ENCODE measurements at regions not wholly inside any gene's neighbourhood (a gene's known extent, or its start where the extent isn't known, plus 50 kb on each side); places are given as distances from the start of the nearest gene placed in this dataset.
A peak's percentile ranks its signal among the peaks of the same experiment; 100 is the strongest.
"Not testable (repeated sequence)": the region's sequence is repeated elsewhere in the genome, so short reads cannot be mapped to it uniquely, and the experiment has no call there.

DNA sequence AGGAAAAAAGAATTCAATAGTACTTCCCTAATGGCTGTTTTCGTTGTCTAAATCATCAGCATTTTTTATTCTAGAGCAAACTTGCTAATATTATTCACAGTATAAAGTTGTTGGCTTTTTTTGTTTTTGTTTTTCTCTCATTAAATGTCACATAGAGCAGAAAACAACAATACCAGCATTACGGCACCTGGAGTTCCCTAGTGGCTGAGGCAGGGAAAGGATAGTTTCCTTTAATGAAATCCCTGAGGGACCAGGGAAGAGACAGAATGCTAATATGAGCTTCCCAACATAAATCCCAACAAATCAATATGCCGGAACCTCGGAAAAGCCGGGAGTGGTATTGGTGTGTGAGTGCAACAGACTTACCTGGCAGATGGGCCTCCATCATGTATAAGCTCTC is 235.2 kb upstream of the ASCC3 start:
- DNase-seq, result no peak

DNA sequence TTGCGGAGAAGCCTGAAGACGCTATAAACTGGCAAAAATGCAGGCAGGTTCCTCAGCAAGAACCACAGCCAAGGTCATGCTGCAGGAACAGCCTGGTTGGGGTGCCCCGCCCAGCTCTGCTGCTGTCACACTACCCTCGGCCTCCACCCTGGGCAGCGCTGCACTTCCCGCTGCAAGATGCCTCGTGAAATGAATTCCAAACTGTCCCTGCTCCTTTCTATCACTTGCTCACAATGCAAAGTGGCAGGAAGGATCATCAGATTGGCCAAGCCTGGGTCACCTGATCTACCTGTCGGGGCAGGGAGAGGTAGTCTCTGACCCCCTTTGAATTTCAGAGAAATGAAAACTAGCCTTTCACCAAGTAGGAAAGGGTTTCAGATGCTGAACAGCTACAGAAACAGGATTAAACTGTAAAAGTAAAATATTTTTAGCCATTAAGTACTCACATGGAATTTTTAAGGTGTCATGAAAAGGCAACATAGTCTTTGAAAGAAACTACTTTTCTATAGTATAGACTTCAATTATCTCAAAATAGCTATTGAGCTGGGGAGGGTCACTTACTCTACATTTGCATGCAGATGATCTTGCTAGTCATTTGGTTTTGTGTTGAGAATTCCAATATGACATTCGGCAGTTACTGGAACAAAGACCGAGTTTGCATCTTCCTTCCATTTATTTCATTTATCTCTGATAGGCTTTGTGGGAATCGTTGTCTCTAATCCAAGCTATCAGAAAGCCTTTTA is 236.4 kb upstream of the ASCC3 start:
- DNase-seq, result no peak

DNA sequence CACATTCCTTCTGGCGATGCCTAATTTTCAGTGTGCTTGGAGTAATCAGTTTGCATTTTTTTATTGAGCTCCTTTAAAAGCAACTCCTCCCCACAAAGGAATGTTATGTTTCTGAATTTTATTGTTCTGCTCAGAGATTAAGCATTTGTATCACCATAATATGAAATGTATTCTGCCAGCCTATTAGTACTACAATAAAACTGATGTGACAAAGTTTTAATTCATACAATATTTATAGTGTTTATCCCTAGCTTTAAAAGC is 236.9 kb upstream of the ASCC3 start:
- DNase-seq, result no peak

DNA sequence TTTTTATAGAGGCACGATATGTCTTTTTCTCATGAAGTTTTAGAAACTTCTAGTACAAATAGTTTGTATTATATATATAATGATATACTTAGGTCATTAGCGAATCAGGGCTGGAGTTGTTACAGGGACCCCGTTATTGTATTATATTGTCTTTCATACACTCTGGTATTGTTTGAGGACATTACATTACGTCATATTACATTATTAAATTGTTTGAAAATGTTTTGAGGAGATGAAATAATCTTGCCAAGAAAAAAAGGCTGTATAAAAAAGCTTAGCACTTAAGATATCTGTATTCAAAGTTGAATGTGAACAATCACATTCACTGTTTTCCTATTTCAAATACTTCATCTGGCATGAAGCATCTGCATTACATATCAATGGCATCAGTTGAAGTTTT is 239.6 kb upstream of the ASCC3 start:
- no peak for DNase-seq

DNA sequence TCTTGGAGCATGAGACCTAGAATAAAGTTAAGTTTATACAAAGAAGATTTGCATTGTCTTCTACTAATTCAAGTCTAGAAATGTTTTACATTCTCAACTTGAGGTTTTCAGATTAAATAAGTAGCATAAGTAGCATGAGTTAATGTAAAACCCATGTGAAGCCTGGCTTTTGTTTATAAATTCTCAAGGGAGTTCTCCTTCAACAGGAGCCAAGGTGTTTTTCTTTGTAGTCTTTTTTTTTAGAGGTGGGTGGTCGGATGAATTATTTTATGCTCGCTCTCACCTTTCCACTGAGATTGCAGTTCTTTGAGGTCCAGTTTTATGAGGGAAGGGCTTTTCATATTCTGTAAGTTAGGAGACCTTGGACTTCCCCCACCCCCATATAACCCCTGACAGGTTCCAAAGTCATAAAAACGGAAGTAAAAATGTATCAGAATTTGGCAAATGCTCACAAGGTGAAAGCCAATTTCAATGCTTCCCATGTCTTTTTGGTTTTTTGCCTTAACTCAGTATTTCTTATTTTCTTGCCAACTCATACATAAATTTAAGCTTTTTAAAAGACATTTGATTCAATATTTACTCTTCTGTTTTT is 244.3 kb upstream of the ASCC3 start:
- DNase-seq, result no peak

DNA sequence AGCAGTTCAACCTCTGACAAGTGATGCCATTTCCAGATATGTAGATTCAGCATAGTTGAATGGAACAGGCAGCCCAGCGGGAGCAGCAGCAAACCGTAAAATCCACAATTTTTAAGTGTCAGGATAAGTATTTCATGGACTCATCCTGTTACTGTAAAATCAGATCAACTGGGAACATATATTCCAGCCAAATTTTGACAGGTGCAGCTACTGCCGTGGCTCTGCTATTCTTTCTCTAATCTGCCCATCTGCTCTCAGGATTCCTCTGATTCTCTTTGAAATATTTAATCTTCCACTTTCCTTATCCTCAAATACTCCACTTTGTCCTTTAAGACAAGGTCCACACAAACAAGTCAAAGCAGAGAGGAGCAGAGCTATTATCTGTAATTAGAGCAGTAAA is 245.4 kb upstream of the ASCC3 start:
- DNase-seq, result peak in 1 of 2 experiments; percentile 12

DNA sequence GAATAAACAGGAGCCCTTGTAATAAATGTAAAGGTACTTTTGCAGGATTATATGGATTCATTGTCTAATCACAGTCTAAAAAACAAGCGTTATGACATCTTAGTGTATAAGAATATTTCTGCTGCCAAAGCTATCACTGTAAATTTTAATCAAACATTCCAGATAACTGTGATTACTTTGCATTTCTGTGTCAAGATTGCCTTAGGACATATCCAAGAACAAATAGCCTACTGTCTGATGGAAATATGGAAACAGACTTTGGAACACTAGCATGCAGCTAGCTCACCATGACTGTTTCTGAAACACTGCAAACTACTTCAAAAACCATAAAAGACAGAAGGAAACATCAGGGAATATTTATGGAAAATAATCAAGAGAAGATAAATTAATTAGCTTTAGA is 248.7 kb upstream of the ASCC3 start:
- DNase-seq, result no peak

DNA sequence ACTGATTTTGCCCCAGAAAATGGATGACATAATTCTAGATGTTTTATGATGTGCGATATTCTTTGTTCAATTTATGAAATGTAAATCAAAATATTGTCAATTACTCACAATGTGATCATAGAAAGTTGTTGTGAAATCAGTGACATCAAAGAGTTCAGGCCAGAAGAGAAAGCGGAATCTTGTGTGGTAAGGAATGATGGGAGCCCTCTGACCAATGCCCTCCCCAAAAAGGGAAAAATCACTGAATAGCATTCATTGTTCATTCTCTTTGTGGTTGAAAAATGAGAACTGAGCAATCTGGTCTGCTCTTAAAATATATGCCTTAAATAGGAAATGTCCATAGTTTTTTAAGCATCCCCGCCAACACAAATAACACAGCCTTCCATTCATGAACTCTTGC is 247.1 kb upstream of the GRIK2 start:
- no peak for DNase-seq

DNA sequence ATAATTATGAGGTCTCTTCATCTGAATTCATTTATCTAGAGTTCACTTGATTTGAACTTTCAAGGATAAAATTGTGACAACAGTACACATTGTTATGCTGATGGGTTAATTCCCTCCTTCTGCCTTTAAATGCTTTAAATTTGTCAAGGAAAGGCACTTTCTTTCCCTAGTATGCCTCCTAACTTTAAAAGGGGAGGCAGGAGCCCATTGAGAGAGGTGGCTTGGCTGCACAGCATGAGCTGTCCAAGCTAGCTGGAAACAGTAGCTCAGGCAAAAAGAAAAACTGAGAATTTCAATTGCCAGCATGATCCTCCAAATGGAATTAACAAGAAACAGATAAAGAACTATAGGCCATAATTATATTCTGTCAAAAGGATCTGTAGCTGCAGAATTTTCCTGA is 243.3 kb upstream of the GRIK2 start:
- no peak for DNase-seq

DNA sequence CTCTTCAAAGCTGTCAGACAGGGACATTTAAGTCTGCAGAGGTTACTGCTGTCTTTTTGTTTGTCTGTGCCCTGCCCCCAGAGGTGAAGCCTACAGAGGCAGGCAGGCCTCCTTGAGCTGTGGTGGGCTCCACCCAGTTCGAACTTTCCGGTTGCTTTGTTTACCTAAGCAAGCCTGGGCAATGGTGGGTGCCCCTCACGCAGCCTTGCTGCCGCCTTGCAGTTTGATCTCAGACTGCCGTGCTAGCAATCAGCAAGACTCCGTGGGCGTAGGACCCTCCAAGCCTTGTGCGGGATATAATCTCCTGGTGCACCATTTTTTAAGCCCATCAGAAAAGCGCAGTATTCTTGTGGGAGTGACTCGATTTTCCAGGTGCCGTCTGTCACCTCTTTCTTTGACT is 235.9 kb upstream of the GRIK2 start:
- DNase-seq, result not testable (repeated sequence)

DNA sequence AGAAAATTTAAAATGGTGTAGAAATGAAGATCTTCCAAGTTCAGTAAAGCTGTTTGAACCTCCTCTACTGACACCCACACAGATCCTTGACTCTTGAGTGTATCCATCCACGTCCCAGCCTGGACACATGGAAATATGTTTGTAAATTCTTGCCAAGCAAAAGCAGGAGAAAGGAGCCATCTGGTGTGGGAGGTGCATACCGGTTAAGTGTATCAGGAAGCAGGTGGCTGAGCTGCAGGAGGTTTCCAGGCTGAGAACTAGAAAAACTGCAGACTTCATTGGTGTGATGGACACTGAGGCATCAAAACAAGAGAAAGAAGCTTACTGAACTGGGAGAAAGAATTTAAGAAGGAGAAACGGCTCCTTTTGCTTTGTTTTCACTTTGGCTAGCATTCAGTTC is 229.9 kb upstream of the GRIK2 start:
- peak in 1 of 2 experiments; percentile 86 for DNase-seq

DNA sequence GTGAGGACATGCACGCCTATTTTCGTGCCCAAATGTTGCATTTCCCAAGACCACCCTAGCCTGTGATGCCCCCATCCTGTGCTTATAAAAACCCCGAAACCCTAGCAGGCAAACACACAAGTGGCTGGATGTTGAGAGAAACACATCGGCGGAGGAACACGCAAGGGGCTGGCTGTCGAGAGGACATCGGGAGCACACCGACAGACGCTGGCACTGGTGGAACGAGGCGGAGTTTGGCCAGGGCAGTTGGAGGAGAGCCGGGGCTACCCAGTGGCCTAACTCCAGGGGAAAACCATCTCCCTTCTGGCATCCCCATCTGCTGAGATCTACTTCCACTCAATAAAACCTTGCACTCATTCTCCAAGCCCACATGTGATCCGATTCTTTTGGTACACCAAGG is 225.9 kb upstream of the GRIK2 start:
- peak in 1 of 2 experiments; percentile 56 for DNase-seq

DNA sequence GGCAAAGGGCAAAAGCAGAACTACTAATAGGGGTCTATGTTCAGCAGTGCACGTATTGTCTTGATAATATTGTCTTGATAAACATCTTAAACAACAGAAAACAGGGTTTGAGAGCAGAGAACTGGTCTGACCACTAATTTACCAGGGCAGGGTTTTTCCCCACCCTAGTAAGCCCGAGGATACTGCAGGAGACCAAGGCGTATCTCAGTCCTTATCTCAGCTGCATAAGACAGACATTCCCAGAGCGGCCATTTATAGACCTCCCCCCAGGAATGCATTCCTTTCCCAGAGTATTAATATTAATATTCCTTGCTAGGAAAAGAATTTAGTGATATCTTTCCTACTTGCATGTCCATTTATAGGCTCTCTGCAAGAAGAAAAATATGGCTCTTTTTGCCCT is 222.5 kb upstream of the GRIK2 start:
- DNase-seq, result not testable (repeated sequence)

DNA sequence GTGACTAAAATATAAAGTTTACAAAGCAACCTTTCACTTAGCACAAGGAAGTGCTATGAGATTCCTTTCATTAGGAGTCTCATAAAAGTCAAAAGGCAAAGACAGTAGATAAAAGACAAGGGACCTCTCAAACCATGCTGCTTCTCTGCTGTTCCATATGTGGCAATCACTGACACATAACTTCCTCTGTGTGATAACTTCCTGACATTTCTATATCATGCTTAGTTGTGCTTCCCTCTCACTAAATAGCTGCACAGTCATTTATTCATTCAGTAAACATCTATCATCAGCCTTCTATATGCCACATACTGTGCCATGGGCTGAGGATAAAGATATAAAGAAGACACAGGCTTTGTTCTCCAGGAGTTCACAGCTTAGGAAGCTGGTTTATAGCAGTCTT is 214.8 kb upstream of the GRIK2 start:
- DNase-seq, result no peak

DNA sequence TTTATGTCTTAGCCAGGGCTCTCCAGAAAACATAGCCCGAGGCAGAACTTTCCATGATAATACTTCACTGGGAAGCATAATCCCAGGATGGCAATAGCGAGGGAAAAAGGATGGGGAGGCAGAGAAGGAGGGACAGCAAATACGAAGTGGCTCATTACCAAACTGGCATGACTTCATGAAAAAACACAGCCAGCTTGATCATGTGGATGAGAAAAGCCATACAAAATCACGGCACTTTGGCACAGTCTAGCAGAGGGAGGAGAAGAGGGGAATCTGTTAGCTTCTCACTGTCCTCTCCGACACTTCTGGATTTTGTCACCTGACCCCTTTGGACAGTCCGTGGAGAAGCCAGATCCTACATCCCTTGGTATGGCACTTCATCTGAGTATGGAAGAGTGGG is 212.5 kb upstream of the GRIK2 start:
- peak in 1 of 2 experiments; percentile 8 for DNase-seq

DNA sequence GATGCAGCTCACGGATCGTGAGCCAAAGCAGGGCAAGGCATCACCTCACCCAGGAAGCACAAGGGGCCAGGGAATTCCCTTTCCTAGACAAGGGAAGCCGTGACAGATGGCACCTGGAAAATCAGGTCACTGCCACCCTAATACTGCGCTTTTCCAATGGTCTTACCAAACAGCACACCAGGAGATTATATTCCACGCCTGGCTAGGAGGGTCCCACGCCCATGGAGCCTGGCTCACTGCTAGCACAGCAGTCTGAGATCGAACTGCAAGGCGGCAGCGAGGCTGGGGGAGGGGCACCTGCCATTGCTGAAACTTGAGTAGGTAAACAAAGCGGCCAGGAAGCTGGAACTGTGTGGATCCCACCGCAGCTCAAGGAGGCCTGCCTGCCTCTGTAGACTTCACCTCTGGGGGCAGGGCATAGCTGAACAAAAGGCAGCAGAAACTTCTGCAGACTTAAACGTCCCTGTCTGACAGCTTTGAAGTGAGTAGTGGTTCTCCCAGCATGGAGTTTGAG is 205.2 kb upstream of the GRIK2 start:
- not testable (repeated sequence) for DNase-seq

DNA sequence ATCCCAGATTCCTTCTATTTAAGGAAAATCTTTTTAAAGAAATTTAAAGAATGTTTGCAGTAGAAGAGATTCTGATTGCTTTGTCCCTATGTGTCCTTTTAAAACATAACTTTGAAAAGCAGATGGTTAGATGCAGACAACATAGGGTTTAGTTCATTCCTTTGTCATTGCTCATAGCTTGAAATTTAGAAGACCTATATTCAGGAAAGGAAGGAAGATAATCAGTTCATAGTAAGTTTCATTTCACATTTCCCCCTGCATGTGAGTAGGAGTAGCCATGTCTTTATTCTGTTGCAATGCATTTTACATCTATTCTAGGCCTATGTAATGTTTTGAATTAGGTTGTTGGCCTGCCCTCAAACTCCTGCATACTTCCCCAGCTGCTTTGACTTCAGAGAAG is 197.9 kb upstream of the GRIK2 start:
- no peak for DNase-seq

DNA sequence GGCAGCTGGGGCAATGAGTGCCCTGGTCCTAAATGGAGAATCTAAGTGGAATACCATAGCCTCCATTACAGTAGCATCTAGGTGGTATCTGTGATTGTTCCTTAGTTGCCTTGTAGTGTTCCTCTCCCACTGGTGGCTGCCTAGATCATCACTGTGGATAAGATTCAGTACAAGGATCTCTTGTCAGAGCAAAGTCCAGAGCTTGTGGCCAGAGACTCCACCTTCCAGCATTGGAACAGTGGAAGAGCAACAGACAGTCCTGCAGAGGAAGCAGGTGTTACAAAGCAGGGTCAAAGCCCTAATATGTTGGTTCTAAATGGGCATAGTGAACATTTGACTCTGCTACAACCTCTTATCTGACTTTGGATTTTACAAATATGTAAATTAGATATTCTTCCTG is 194.1 kb upstream of the GRIK2 start:
- DNase-seq, result no peak

DNA sequence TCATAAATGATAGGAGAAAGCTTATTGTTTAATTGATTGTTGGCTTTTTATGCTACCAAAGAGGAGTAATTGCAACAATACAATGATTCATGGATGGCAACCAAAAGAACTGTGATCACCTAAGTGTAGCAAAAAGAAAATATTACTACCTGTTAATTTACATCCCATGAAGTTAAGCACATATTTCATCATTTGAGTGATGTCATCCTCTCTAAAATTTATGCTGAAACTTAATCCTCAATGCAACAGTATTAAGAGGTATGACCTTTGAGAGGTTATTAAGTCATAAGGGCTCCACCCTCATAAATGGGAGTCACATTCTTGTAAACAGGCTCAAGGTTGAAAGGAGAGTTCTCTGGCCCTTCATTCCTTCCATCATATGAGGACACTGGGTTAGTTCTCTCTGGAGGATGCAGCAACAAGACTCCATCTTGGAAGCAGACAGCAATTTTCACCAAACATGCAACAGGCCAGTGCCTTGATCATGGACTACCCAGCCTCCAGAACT is 190.6 kb upstream of the GRIK2 start:
- DNase-seq, result no peak

DNA sequence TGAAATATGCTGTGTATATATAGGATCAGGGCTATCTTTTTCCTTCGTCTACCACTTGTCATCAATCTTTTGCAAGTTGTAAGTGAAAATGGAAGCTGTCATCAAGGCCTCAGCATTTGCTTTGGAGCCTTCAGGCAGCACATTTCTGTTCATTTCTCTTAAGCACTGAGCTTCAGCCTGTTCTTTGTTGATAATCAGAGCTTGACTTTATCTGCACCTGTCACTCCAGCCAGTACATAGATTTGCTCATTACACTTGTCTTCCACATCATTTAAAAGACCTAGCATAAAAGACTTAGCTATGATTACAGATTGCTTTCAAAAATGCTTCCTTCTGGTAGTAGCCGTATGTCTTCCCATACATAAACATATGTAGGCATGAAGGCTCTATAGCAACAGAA is 189.8 kb upstream of the GRIK2 start:
- DNase-seq, result no peak

DNA sequence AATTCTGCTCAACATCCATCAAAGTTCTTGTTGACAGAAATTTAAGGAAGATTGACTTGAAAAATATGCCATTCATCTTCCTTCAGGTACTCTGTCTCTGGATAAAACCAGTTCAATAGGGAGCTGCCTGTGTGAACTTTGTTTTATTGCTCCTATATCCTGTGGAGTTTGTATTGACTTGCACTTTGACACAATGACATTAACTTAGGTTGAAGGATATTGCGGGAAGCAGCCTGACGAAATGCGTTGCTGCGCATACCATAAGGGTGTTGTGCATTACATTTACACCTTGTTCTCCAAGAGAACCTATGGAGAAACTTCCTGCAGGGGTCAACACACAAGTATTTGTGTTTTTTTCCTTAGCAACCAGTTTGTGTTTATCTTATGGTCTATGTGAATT is 185.4 kb upstream of the GRIK2 start:
- no peak for DNase-seq

DNA sequence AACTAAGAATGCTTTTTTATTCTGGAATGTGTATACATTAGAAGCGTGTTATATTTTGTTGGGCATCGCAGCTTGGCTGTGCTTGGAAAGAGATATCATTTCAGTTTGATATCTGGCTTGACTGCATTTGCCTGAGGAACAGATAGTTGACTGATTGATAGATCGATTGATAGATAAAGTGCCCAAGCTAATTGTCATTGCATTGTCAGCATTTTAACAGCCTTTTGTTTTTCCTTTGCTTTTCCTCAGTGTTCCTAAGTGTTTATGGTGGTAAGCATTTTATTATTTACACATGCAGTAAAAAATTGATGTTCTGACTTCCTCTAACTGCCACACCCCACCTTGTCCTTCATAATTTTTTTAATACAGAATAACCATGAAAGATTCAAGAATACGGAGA is 180.9 kb upstream of the GRIK2 start:
- DNase-seq, result no peak

DNA sequence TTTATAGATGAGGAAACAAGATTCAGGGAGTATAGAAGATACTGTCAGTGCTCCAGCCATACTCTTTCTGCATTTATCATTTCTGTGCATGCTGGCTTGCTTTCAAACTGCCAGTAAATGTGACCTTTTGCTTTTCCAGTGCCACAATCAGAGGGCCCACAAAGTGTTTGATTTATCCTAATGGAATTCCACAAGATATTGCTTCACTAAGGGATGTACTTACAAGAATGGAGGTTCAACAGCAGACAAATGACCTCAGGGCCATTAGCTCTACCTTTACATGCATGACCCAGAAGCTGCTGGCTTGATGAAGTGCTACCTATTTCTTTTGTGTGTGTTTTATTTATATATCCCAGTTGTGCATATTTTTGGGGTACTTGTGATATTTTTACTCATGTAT is 171.5 kb upstream of the GRIK2 start:
- DNase-seq, result no peak

DNA sequence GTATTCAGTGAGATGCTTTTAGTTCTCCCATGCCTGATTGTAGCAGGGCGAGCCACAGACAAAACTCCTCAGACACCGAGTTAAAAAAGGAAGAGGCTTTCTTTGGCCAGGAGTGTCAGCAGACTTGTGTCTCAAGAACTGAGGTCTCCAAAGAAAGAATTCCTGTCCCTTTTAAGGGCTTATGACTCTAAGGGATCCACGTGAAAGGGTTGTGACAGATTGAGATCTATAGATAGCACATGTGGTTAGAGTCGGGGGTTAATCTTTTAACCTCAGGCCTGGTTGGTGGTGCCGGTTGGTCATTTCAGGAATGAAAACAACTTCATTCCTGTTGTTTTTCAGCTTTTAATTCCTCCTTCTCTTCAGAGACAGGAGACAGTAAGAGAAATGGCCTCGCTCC is 168.8 kb upstream of the GRIK2 start:
- no peak for DNase-seq

DNA sequence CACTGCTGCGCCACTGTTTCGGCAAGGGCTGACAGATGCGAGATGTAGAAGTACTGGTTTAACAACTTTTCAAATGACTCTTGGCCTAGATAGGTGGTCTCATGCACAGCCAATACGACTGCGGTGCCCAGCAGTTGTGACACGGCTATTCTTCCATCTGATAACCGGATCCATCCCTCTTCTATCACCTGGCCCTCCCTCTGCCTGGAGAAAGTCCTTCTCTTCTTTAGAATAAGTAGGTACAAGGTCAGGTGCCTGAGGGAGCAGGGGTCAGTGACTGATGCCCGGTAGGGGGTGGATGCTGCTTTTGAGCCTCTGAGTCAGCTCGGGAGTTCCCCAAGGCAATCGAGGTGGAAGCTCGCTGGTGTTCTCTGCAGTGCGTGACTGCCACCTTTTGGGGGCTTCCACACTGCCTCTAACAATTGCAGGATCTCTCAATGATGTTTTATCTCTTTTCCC is 166.8 kb upstream of the GRIK2 start:
- DNase-seq, result peak in 1 of 2 experiments; percentile 64

All from NCI-H446 (cell line).